ENCODE measurements at regions not wholly inside any gene's neighbourhood (a gene's known extent, or its start where the extent isn't known, plus 50 kb on each side); places are given as distances from the start of the nearest gene placed in this dataset.

- TF ChIP-seq EZH2phosphoT487 (IDR thresholded peaks at IDR 0.05; ENCODE audit: low read depth) (no peak), CTCF (IDR thresholded peaks at IDR 0.05; ENCODE audit: low read depth, low read length) (no peak)
These were observed 621.0 kb upstream of the NRSN1 start for GRCh38 chr6:23505026-23505425.

All from OCI-LY3 (cell line).